ENCODE measurements at regions not wholly inside any gene's neighbourhood (a gene's known extent, or its start where the extent isn't known, plus 50 kb on each side); places are given as distances from the start of the nearest gene placed in this dataset.
"Not testable (repeated sequence)": the region's sequence is repeated elsewhere in the genome, so short reads cannot be mapped to it uniquely, and the experiment has no call there.

DNA sequence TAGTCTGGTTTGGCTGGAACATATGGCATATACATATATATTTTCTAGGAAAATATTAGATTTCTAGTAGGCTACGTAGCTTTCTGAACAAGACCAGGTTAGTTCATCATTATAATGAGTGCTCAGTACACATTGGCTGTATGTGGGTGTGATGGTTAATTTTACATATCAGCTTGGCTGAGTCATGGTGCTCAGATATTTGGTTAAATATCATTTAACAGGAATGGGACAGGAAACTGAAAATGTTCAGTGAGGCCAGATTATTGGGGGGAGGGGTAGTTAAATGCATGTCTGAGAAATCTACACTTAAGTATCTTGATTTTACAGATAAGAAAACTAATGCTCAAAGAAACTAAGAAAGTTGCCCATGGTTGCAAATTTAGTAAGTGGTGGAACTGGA, 160.1 kb downstream of the RBMX2 start:
- no peaks in the 10 kb centered on the region for H3K36me3 ChIP-seq
- no peak for ATAC-seq
- no peaks in the 10 kb centered on the region for H3K4me1 ChIP-seq
- no peak overlapping the region for H3K27ac ChIP-seq
- TF ChIP-seq, protein P1, sequence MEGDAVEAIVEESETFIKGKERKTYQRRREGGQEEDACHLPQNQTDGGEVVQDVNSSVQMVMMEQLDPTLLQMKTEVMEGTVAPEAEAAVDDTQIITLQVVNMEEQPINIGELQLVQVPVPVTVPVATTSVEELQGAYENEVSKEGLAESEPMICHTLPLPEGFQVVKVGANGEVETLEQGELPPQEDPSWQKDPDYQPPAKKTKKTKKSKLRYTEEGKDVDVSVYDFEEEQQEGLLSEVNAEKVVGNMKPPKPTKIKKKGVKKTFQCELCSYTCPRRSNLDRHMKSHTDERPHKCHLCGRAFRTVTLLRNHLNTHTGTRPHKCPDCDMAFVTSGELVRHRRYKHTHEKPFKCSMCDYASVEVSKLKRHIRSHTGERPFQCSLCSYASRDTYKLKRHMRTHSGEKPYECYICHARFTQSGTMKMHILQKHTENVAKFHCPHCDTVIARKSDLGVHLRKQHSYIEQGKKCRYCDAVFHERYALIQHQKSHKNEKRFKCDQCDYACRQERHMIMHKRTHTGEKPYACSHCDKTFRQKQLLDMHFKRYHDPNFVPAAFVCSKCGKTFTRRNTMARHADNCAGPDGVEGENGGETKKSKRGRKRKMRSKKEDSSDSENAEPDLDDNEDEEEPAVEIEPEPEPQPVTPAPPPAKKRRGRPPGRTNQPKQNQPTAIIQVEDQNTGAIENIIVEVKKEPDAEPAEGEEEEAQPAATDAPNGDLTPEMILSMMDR (IDR thresholded peaks at IDR 0.05), result no peak
- no peak overlapping the region for H3K4me3 ChIP-seq
- H3K27me3 ChIP-seq, result no peaks in the 10 kb centered on the region
- intact Hi-C loops (cut with DNase I), result no loop called here
- no peak for DNase-seq
- H3K9me3 ChIP-seq, result no peaks in the 10 kb centered on the region

DNA sequence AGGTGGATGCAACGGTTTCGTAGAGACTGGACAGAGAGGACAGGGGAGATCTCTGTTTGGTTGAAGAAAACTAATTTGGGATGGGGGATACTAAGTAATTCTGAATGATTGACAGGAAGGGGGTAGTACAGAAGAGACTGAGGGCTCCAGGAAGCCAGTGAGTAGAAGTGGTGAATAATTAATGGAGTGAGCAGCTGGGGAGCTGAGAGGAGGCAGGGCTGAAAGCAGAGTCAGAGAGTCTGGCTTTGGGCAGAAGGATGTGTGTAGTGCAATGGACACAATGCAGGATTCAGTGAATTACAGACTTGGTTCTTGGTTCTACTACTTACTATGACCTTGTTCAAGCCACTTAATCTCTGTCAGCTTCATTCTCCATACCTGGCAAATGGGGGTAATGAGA, 161.7 kb downstream of the RBMX2 start:
- DNase-seq, result no peak
- intact Hi-C loops (cut with DNase I), result no loop called here
- no peak for ATAC-seq

DNA sequence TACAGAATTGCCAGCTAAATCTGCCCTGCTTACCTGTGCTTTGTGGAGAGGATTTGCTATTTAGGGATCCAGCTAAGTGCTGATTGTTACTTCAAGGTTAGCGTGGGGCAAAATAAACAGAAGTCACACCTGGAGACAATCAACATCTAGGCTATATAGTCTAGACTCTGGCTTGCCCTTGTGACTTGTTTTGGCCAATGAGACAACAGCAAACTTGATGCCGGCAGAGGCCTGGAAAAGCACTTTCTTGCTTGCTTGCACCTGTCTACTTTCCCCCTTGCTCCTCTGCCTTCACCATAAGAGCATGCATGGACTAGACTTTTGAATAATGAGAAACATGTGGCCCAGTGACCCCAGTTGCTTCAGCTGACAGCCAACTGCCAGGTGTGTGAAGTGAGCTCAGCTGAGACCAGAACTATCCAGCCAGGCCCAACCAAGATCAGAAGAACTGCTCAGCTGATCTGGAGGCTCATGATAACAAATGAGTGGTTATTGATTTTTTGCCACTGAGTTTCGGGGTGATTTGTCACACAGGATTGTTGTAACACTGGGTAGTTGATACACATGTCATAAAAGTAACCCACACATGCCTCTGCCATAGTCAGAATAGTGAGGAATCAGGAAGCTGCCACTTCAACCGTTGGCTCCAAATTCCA, 164.4 kb downstream of the RBMX2 start:
- H3K4me1 ChIP-seq, result no peaks in the 10 kb centered on the region
- no peaks in the 10 kb centered on the region for H3K9me3 ChIP-seq
- H3K27me3 ChIP-seq, result no peaks in the 10 kb centered on the region
- H3K4me3 ChIP-seq, result no peak overlapping the region
- ATAC-seq (no peak), DNase-seq (no peak)
- TF ChIP-seq, protein P1 (IDR thresholded peaks at IDR 0.05), result no peak
- no peaks in the 10 kb centered on the region for H3K36me3 ChIP-seq
- intact Hi-C loops (cut with DNase I), result no loop called here
- no peak overlapping the region for H3K27ac ChIP-seq

More for the DNA sequence above, 161.7 kb downstream of the RBMX2 start:
- Histone ChIP-seq H3K9me3 (no peaks in the 10 kb centered on the region), H3K4me1 (no peaks in the 10 kb centered on the region), H3K27me3 (no peaks in the 10 kb centered on the region), H3K27ac (no peak overlapping the region), H3K36me3 (no peaks in the 10 kb centered on the region), H3K4me3 (no peak overlapping the region)
- TF ChIP-seq, protein P1 (IDR thresholded peaks at IDR 0.05), result no peak

DNA sequence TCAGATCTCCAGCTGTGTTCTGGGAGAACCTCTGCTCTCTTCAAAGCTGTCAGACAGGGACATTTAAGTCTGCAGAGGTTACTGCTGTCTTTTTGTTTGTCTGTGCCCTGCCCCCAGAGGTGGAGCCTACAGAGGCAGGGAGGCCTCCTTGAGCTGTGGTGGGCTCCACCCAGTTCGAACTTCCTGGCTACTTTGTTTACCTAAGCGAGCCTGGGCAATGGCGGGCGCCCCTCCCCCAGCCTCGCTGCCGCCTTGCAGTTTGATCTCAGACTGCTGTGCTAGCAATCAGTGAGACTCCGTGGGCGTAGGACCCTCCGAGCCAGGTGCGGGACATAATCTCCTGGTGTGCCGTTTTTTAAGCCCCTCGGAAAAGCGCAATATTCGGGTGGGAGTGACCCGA, 171.2 kb downstream of the RBMX2 start:
- H3K27me3 ChIP-seq, H3K9me3 ChIP-seq, H3K27ac ChIP-seq, H3K4me3 ChIP-seq, H3K4me1 ChIP-seq, DNase-seq, ATAC-seq, H3K36me3 ChIP-seq: not testable (repeated sequence)
- intact Hi-C loops (cut with DNase I), result loop anchor here in 1 of 2 donors (10.0 kb wide), 1 partner anchor 342 kb away; no protein-coding TSS in a partner anchor

Measured in left lung (tissue), 4 donors.